GM23338 (cell line): ENCODE measurements at regions not wholly inside any gene's neighbourhood (a gene's known extent, or its start where the extent isn't known, plus 50 kb on each side); places are given as distances from the start of the nearest gene placed in this dataset.

Source experiments
- ATAC-seq: fragments of 200-7000 bp; cut with Tn5 transposase; 3 replicates; pipeline ENCODE4 v1.9.1; 2020
- DNase-seq: peaks from one replicate; pipeline ENCODE4 v3.0.0-alpha.2; 2015; ENCODE audit warnings: low spot score
- H2AFZ ChIP-seq: fragments of 200-600 bp; sonication (generic); 2 replicates; pipeline ENCODE4 v1.8.0; 2016; ENCODE audit warnings: antibody characterized with exemption, mild to moderate bottlenecking, moderate library complexity
- H3F3A ChIP-seq: fragments of 200-600 bp; sonication (generic); replicated peaks from 2 replicates; pipeline ENCODE4 v1.8.0; 2017; ENCODE audit warnings: antibody characterized with exemption, mixed run types, low read depth
- H3K27ac ChIP-seq: fragments of 200-600 bp; sonication (generic); 2 replicates; pipeline ENCODE4 v1.6.1; 2016; ENCODE audit warnings: low read depth
- H3K27me3 ChIP-seq: fragments of 200-600 bp; sonication (generic); 2 replicates; pipeline ENCODE4 v1.8.0; 2016; ENCODE audit warnings: mild to moderate bottlenecking, mixed run types, moderate library complexity; ENCODE audit not compliant: insufficient read depth
- H3K36me3 ChIP-seq: fragments of 200-600 bp; sonication (generic); 2 replicates; pipeline ENCODE4 v1.8.0; 2016; ENCODE audit warnings: mild to moderate bottlenecking; ENCODE audit not compliant: insufficient read depth
- H3K4me1 ChIP-seq: fragments of 200-600 bp; sonication (generic); 2 replicates; pipeline ENCODE4 v1.8.0; 2016; ENCODE audit warnings: mild to moderate bottlenecking, moderate library complexity; ENCODE audit not compliant: insufficient read depth
- H3K4me2 ChIP-seq: fragments of 200-600 bp; sonication (generic); 2 replicates; pipeline ENCODE4 v1.7.1; 2017; ENCODE audit warnings: mixed run types
- H3K4me3 ChIP-seq: fragments of 200-600 bp; sonication (generic); 2 replicates; pipeline ENCODE4 v1.6.1; 2016; ENCODE audit warnings: mixed run types
- H3K79me2 ChIP-seq: fragments of 200-600 bp; sonication (generic); replicated peaks from 2 replicates; pipeline ENCODE4 v1.8.0; 2017; ENCODE audit warnings: mild to moderate bottlenecking; ENCODE audit not compliant: insufficient read depth
- H3K9me2 ChIP-seq: fragments of 200-600 bp; sonication (generic); 2 replicates; pipeline ENCODE4 v1.8.0; 2017; ENCODE audit not compliant: insufficient read depth
- H4K20me1 ChIP-seq: fragments of 200-600 bp; sonication (generic); replicated peaks from 2 replicates; pipeline ENCODE4 v1.8.0; 2017; ENCODE audit warnings: mild to moderate bottlenecking; ENCODE audit not compliant: insufficient read depth
- H3K27ac Mint-ChIP-seq: 2 replicates; pipeline ENCODE4 v1.8.0; 2020; ENCODE audit warnings: inconsistent platforms, mild to moderate bottlenecking, moderate library complexity, mixed read lengths
- H3K27me3 Mint-ChIP-seq: 3 replicates; pipeline ENCODE4 v1.8.0; 2022; ENCODE audit warnings: low read depth, mild to moderate bottlenecking, moderate library complexity, mixed read lengths, inconsistent platforms; ENCODE audit not compliant: insufficient read depth, poor library complexity
- H3K36me3 Mint-ChIP-seq: 3 replicates; pipeline ENCODE4 v1.8.0; 2021; ENCODE audit warnings: low read depth, mild to moderate bottlenecking, inconsistent platforms, moderate library complexity, mixed read lengths
- H3K4me1 Mint-ChIP-seq: 3 replicates; pipeline ENCODE4 v1.8.0; 2020; ENCODE audit warnings: mild to moderate bottlenecking, inconsistent platforms, mixed read lengths
- H3K4me3 Mint-ChIP-seq: 3 replicates; pipeline ENCODE4 v1.8.0; 2021; ENCODE audit warnings: moderate library complexity, mild to moderate bottlenecking, inconsistent platforms, mixed read lengths
- H3K9me3 Mint-ChIP-seq: 3 replicates; pipeline ENCODE4 v1.8.0; 2020; ENCODE audit warnings: moderate library complexity, mild to moderate bottlenecking, inconsistent platforms, mixed read lengths
- CREB1 ChIP-seq: fragments of 250-450 bp; sonication (Bioruptor Pico); IDR thresholded peaks from 2 replicates; pipeline ENCODE4 v1.5.0; 2020; ENCODE audit warnings: low read depth, mild to moderate bottlenecking, moderate library complexity
- ETS1 ChIP-seq: IDR thresholded peaks from 2 replicates; pipeline ENCODE4 v1.6.1; 2016; ENCODE audit warnings: antibody characterized with exemption
- EZH2phosphoT487 ChIP-seq: fragments of 200-600 bp; sonication (generic); IDR thresholded peaks from one replicate; pipeline ENCODE4 v1.8.1; 2018; ENCODE audit warnings: antibody characterized with exemption; ENCODE audit not compliant: unreplicated experiment
- JUNB ChIP-seq: IDR thresholded peaks from one replicate; pipeline ENCODE4 v1.6.1; 2016; ENCODE audit warnings: antibody characterized with exemption; ENCODE audit not compliant: unreplicated experiment
- STAT1 ChIP-seq: IDR thresholded peaks from one replicate; pipeline ENCODE4 v1.6.1; 2016; ENCODE audit warnings: antibody characterized with exemption; ENCODE audit not compliant: unreplicated experiment
- ZNF114 ChIP-seq: fragments of 250-450 bp; sonication (Bioruptor Pico); IDR thresholded peaks from 2 replicates; pipeline ENCODE4 v1.5.0; 2020; ENCODE audit warnings: mild to moderate bottlenecking, moderate library complexity
- TF ChIP-seq, protein P1 (sequence below): fragments of 250-450 bp; sonication (Bioruptor Pico); IDR thresholded peaks from 2 replicates; pipeline ENCODE4 v1.5.0; 2020; ENCODE audit warnings: mild to moderate bottlenecking, moderate library complexity

DNA sequence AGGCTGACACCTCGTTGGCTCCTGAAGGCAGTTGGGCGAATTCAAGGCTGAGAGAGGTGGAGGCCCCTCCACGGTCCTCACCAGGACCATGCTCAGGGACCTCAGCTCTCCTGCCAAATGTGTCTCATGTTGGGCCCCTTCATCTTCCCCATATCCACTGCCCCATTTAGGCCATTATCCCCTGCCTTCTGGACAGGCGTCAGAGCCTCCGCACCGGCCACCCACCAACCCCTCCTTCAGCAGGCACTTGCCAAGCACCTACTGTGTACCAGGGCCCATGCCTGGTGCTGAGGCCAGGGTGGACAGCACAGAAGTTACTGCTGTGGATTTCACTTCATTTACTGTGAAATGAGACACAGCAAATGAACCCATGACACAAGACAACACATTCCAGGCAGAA, 325.8 kb downstream of the MATN1 start (continued):
- TF ChIP-seq, protein P1, sequence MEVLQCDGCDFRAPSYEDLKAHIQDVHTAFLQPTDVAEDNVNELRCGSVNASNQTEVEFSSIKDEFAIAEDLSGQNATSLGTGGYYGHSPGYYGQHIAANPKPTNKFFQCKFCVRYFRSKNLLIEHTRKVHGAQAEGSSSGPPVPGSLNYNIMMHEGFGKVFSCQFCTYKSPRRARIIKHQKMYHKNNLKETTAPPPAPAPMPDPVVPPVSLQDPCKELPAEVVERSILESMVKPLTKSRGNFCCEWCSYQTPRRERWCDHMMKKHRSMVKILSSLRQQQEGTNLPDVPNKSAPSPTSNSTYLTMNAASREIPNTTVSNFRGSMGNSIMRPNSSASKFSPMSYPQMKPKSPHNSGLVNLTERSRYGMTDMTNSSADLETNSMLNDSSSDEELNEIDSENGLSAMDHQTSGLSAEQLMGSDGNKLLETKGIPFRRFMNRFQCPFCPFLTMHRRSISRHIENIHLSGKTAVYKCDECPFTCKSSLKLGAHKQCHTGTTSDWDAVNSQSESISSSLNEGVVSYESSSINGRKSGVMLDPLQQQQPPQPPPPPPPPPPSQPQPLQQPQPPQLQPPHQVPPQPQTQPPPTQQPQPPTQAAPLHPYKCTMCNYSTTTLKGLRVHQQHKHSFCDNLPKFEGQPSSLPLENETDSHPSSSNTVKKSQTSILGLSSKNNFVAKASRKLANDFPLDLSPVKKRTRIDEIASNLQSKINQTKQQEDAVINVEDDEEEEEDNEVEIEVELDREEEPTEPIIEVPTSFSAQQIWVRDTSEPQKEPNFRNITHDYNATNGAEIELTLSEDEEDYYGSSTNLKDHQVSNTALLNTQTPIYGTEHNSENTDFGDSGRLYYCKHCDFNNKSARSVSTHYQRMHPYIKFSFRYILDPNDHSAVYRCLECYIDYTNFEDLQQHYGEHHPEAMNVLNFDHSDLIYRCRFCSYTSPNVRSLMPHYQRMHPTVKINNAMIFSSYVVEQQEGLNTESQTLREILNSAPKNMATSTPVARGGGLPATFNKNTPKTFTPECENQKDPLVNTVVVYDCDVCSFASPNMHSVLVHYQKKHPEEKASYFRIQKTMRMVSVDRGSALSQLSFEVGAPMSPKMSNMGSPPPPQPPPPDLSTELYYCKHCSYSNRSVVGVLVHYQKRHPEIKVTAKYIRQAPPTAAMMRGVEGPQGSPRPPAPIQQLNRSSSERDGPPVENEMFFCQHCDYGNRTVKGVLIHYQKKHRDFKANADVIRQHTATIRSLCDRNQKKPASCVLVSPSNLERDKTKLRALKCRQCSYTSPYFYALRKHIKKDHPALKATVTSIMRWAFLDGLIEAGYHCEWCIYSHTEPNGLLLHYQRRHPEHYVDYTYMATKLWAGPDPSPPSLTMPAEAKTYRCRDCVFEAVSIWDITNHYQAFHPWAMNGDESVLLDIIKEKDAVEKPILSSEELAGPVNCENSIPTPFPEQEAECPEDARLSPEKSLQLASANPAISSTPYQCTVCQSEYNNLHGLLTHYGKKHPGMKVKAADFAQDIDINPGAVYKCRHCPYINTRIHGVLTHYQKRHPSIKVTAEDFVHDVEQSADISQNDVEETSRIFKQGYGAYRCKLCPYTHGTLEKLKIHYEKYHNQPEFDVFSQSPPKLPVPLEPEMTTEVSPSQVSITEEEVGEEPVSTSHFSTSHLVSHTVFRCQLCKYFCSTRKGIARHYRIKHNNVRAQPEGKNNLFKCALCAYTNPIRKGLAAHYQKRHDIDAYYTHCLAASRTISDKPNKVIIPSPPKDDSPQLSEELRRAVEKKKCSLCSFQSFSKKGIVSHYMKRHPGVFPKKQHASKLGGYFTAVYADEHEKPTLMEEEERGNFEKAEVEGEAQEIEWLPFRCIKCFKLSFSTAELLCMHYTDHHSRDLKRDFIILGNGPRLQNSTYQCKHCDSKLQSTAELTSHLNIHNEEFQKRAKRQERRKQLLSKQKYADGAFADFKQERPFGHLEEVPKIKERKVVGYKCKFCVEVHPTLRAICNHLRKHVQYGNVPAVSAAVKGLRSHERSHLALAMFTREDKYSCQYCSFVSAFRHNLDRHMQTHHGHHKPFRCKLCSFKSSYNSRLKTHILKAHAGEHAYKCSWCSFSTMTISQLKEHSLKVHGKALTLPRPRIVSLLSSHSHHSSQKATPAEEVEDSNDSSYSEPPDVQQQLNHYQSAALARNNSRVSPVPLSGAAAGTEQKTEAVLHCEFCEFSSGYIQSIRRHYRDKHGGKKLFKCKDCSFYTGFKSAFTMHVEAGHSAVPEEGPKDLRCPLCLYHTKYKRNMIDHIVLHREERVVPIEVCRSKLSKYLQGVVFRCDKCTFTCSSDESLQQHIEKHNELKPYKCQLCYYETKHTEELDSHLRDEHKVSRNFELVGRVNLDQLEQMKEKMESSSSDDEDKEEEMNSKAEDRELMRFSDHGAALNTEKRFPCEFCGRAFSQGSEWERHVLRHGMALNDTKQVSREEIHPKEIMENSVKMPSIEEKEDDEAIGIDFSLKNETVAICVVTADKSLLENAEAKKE (CRISPR knock-in tag) = no peak
- TF ChIP-seq STAT1 (no peak), ETS1 (no peak), EZH2phosphoT487 (no peak), ZNF114 (no peak), JUNB (no peak)

GRCh38 chr1:30395631-30396030, 327.8 kb downstream of the MATN1 start:
- no peak for ATAC-seq
- H3K4me3 Mint-ChIP-seq = no peak overlapping the region

More at GRCh38 chr1:30395631-30396030, 327.8 kb downstream of the MATN1 start:
- Histone ChIP-seq H3K27me3 (no peaks in the 10 kb centered on the region), H2AFZ (no peak overlapping the region), H3K36me3 (no peaks in the 10 kb centered on the region), H3K27ac (no peak overlapping the region), H3K4me1 (no peaks in the 10 kb centered on the region), H3K4me2 (no peak overlapping the region), H3K4me3 (no peak overlapping the region), H3K9me2 (no peaks in the 10 kb centered on the region), H3F3A (no peaks in the 10 kb centered on the region), H4K20me1 (no peaks in the 10 kb centered on the region), H3K79me2 (no peaks in the 10 kb centered on the region)
- TF ChIP-seq EZH2phosphoT487 = no peak
- TF ChIP-seq JUNB = no peak
- no peak for TF ChIP-seq CREB1 (CRISPR knock-in tag)
- Mint-ChIP-seq H3K9me3 (no peaks in the 10 kb centered on the region), H3K27me3 (peaks cover 3% of the 10 kb centered on the region), H3K27ac (no peak overlapping the region), H3K36me3 (no peaks in the 10 kb centered on the region), H3K4me1 (no peaks in the 10 kb centered on the region)
- no peak for DNase-seq
